Esophagus (tissue), 2 donors: ENCODE measurements at regions not wholly inside any gene's neighbourhood (a gene's known extent, or its start where the extent isn't known, plus 50 kb on each side); places are given as distances from the start of the nearest gene placed in this dataset.

Source experiments
- H3K27ac ChIP-seq, 2 donors: one replicate each; pipeline ENCODE4 v1.5.1; 2013; ENCODE audit warnings: low read depth in 2 of 2, mild to moderate bottlenecking in 2 of 2, inconsistent platforms in 1 of 2, low read length in 1 of 2, moderate library complexity in 1 of 2
- H3K27me3 ChIP-seq, 2 donors: one replicate each; pipeline ENCODE4 v1.6.1; 2013; ENCODE audit warnings: low read length in 2 of 2, control low read depth in 1 of 2, mild to moderate bottlenecking in 1 of 2; ENCODE audit not compliant: insufficient read depth in 2 of 2, control insufficient read depth in 1 of 2
- H3K36me3 ChIP-seq, 2 donors: one replicate each; pipeline ENCODE4 v1.6.1; 2013; ENCODE audit warnings: low read length in 1 of 2; ENCODE audit not compliant: control insufficient read depth in 2 of 2, insufficient read depth in 2 of 2
- H3K4me1 ChIP-seq, 2 donors: one replicate each; pipeline ENCODE4 v1.6.1; 2013; ENCODE audit warnings: low read length in 1 of 2; ENCODE audit not compliant: control insufficient read depth in 2 of 2, insufficient read depth in 2 of 2
- H3K4me3 ChIP-seq, 2 donors: one replicate each; pipeline ENCODE4 v1.5.1; 2013; ENCODE audit warnings: low read length in 2 of 2, mild to moderate bottlenecking in 2 of 2, low read depth in 1 of 2, moderate library complexity in 1 of 2
- H3K9me3 ChIP-seq, 2 donors: one replicate each; pipeline ENCODE4 v1.6.1; 2013; ENCODE audit warnings: mild to moderate bottlenecking in 2 of 2, low read depth in 1 of 2, low read length in 1 of 2, moderate library complexity in 1 of 2; ENCODE audit not compliant: control insufficient read depth in 2 of 2, insufficient read depth in 1 of 2
- WGBS, 2 donors: extraction: QIAGEN DNeasy Blood & Tissue Kit; methylation state at CpG; one replicate each; pipeline ENCODE4 v1.1.7; 2013; 5-methylcytosine and 5-hydroxymethylcytosine counted together
- donor health status: healthy with polysubstance abuse.
- donor health status: Bipolar disorder and iron deficiency.

DNA sequence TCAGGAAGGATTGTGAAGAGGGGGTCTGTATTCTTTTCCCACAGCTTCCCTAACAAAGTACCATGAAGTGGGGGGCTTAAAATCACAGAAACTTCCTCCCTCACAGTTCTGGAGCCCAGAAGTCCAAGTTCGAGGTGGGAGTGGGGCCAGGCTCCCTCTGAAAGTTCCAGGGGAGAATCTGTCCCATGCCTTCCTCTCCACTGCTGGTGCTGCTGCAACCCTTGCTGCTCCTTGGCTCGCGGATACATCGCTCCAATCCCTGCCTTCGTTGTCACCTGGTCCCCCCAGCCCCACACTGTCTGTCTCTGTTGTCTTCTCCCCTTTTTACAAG, 134.1 kb downstream of the DDX1 start:
- 93 to 95% methylated on average over 5 of the region's 5 CpGs for WGBS, 2 donors
- H3K4me1 ChIP-seq: peaks cover 0 to 5% of the 10 kb centered on the region in 2 donors
- H3K4me3 ChIP-seq: no peak overlapping the region
- H3K27me3 ChIP-seq: no peaks in the 10 kb centered on the region
- H3K27ac ChIP-seq: no peak overlapping the region
- H3K36me3 ChIP-seq: no peaks in the 10 kb centered on the region
- no peaks in the 10 kb centered on the region for H3K9me3 ChIP-seq

DNA sequence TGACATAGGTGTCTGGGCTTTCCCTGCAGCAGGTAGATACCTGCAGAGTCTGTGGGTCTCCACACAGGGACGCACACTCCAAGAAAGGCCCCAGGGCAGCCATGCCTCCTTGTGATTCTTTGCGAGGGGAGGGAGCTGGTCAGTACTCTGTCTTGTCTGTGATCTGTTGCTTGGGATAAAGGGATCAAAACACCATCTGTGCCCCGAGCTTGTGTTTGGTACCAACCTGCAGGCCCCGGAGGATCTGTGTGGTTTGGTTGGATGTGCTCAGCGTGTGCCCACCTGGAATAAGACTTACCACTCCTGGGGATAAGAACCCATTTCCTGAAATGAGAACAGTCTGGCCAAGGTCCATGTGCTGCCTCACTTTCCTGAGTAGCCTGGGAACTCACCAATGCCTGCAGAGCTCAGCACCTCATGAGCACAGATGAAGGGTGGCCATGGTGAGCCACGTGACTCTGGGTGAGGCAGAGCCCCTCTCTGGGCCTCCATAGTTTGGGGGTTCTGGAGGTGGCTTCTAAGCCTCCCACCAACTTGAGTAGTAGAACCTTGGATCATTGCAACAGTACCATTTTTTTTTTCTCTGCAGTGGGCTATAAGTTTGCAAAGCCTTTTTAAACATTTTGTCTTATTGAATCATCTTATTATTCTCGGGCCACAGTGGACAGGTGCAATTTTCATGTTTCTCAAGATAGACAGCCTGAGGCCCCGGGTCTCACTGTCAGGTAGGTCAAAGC, 134.8 kb downstream of the DDX1 start:
- H3K4me3 ChIP-seq: no peak overlapping the region
- no peaks in the 10 kb centered on the region for H3K36me3 ChIP-seq
- no peaks in the 10 kb centered on the region for H3K27me3 ChIP-seq
- H3K4me1 ChIP-seq: peaks cover 0 to 9% of the 10 kb centered on the region in 2 donors
- 87 to 90% methylated on average over 8 of the region's 8 CpGs for WGBS, 2 donors
- no peaks in the 10 kb centered on the region for H3K9me3 ChIP-seq
- H3K27ac ChIP-seq: no peak overlapping the region

DNA sequence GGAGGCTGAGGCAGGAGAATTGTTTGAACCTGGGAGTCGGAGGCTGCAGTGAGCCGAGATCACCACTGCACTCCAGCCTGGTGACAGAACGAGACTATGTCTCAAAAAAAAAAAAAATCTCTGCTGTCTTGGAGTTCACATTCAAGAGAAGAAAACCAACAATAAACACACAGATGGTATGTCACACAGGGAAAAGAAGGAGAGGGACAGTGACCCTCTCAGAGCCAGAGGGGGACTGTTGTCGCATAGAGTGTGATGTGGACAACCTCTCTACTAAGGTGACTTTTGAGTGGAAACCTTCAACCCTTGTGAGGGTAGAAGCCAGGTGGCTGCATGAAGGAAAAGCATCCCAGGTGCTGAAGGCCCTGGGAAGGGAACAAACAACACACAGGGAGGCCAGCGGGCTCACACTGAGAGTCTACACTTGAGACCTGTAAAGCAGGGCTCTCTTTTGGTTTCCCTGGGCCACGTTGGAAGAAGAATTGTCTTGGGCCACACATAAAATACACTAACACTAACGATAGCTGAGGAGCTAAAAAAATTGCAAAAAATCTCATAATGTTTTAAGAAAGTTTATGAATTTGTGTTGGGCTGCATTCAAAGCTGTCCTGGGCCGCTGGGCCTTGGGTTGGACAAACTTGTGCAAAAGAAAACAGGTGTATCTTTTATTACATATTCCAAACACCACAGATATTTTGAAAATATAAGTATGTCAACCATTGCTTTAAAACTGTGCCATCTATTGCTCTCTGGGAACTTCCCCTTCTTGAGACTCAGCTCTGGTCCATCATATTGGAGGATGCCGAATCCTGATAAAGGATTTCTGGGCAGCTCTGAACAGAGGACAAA, 136.0 kb downstream of the DDX1 start:
- Histone ChIP-seq H3K27ac (no peak overlapping the region), H3K9me3 (no peaks in the 10 kb centered on the region), H3K36me3 (no peaks in the 10 kb centered on the region), H3K4me3 (no peak overlapping the region), H3K27me3 (no peaks in the 10 kb centered on the region), H3K4me1 (peaks cover 0 to 9% of the 10 kb centered on the region in 2 donors)
- 79 to 83% methylated on average over 9 of the region's 9 CpGs for WGBS, 2 donors

- Histone ChIP-seq H3K4me3 (no peak overlapping the region), H3K4me1 (peaks cover 0 to 9% of the 10 kb centered on the region in 2 donors), H3K27ac (no peak overlapping the region), H3K36me3 (no peaks in the 10 kb centered on the region), H3K9me3 (no peaks in the 10 kb centered on the region), H3K27me3 (no peaks in the 10 kb centered on the region)
- 87 to 91% methylated on average over 9 of the region's 9 CpGs for WGBS, 2 donors
These were observed 136.7 kb downstream of the DDX1 start for GRCh38 chr2:15728245-15728938.

DNA sequence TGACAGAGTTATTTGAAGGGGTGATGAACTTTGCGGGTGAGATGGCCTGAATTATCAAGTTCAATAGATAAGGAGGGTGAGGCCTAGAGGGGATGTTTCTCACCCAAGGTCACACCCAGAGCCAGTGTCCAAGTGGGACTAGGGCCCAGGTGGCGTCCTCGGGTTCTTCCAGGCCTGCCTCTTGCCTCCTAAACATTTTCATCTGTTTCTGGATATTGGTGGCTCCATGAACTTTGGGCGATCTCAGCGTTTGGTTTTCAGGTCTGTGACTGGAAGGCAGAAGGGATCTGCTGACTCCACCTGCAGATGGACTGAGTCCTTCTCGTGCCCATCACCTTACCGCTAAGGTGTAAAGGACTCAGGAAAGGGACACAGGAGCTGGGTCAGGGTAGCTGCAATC, 137.3 kb downstream of the DDX1 start:
- H3K4me1 ChIP-seq: peaks cover 0 to 9% of the 10 kb centered on the region in 2 donors
- H3K36me3 ChIP-seq: no peaks in the 10 kb centered on the region
- H3K4me3 ChIP-seq: no peak overlapping the region
- no peaks in the 10 kb centered on the region for H3K27me3 ChIP-seq
- WGBS, 2 donors: 88 to 92% methylated on average over 7 of the region's 7 CpGs
- no peak overlapping the region for H3K27ac ChIP-seq
- H3K9me3 ChIP-seq: no peaks in the 10 kb centered on the region

DNA sequence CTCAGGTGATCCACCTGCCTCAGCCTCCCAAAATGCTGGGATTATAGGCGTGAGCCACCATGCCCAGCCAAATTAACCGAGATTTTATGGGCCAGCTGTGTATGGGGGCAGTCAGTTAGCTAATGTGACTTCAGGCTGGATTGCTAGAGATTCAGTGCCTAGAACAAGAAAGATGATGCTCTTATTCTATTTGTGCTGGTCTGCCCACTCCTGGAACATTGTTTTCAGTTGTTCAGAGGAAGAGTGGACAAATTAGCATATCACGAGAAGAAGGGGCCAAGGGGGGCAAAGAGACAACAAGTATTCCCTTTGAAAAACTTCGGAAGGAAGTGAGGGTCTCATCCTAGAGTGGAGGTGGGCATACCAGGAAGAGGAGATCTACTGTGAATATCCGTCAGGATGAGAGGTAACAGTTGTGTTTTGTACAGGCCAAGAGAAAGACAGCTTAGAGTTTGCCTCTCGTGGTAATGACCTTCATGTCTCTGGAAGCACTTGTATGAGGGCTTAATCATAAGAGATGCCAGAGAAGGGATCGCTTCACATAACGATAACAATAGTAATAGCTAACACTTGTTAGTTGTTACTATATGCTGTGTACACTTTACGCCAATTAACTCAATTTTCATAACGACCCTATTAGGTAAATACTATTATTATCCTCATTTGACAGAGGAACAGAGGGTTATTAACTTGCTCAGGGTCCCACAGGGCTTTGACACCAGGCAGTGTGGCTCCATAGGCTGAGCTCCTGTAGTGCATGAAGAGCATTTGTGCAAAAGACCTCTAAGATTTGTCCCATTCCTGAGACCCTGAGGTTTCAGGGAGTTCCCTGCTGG, 138.3 kb downstream of the DDX1 start:
- Histone ChIP-seq H3K4me1 (peaks cover 0 to 11% of the 10 kb centered on the region in 2 donors), H3K36me3 (no peaks in the 10 kb centered on the region), H3K27ac (no peak overlapping the region), H3K4me3 (no peak overlapping the region), H3K9me3 (no peaks in the 10 kb centered on the region), H3K27me3 (no peaks in the 10 kb centered on the region)
- 65 to 73% methylated on average over 10 of the region's 10 CpGs for WGBS, 2 donors

GRCh38 chr2:15730545-15731212, 139.0 kb downstream of the DDX1 start:
- H3K4me1 ChIP-seq: peaks cover 0 to 11% of the 10 kb centered on the region in 2 donors
- no peaks in the 10 kb centered on the region for H3K27me3 ChIP-seq
- H3K36me3 ChIP-seq: no peaks in the 10 kb centered on the region
- no peak overlapping the region for H3K4me3 ChIP-seq
- H3K9me3 ChIP-seq: no peaks in the 10 kb centered on the region
- WGBS, 2 donors: 14 to 19% methylated on average over 7 of the region's 7 CpGs
- no peak overlapping the region for H3K27ac ChIP-seq

- peaks cover 0 to 11% of the 10 kb centered on the region in 2 donors for H3K4me1 ChIP-seq
- H3K27ac ChIP-seq: no peak overlapping the region
- H3K4me3 ChIP-seq: no peak overlapping the region
- no peaks in the 10 kb centered on the region for H3K9me3 ChIP-seq
- H3K27me3 ChIP-seq: no peaks in the 10 kb centered on the region
- H3K36me3 ChIP-seq: no peaks in the 10 kb centered on the region
- 76 to 84% methylated on average over 7 of the region's 7 CpGs for WGBS, 2 donors
These were observed 139.7 kb downstream of the DDX1 start for GRCh38 chr2:15731213-15731888.
